ENCODE measurements at regions not wholly inside any gene's neighbourhood (a gene's known extent, or its start where the extent isn't known, plus 50 kb on each side); places are given as distances from the start of the nearest gene placed in this dataset.

DNA sequence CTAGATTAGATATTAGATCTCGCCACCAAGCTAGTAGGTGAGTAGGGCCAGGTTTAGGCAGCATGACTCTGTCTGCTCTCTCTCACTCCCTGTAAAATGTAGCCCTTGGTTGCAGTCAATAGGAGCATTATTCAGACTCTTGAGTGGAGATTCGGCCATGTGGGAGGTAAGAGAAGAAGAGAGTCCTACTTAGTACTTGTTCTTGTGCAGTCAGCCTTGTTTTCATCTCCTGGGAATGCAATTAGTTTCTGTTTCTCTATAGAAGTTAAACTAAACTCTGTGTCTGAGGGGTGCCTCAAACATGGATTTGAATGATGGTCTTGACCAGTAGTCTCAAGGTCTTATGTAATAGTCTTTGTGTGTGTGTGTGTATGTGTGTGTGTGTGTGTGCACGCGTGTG lies 229.5 kb upstream of the DPH6 start:
- FAIRE-seq = no peak
- H3K79me2 ChIP-seq (ENCODE audit: insufficient read depth, low read length) = no peaks in the 10 kb centered on the region
- Mint-ChIP-seq H3K4me3 (ENCODE audit: unreplicated experiment) (no peak overlapping the region), H3K27me3 (ENCODE audit: low read depth, unreplicated experiment) (no peaks in the 10 kb centered on the region), H3K4me1 (ENCODE audit: low read depth, unreplicated experiment) (peaks cover 5% of the 10 kb centered on the region), H3K9me3 (ENCODE audit: unreplicated experiment) (no peaks in the 10 kb centered on the region), H3K27ac (ENCODE audit: unreplicated experiment) (no peak overlapping the region), H3K36me3 (ENCODE audit: low read depth, unreplicated experiment) (peaks cover 2% of the 10 kb centered on the region)
- H3K4me1 ChIP-seq (ENCODE audit: insufficient read depth, low read length) = no peaks in the 10 kb centered on the region
- H4K20me1 ChIP-seq (ENCODE audit: insufficient read depth, low read length) = no peaks in the 10 kb centered on the region
- H3K27me3 ChIP-seq (ENCODE audit: insufficient read depth, low read length) = no peaks in the 10 kb centered on the region
- H3K27ac ChIP-seq (ENCODE audit: low read depth, low read length) = no peak overlapping the region
- no peak overlapping the region for H3K9ac ChIP-seq (ENCODE audit: low read length)
- no peaks in the 10 kb centered on the region for H3K36me3 ChIP-seq (ENCODE audit: insufficient read depth, low read length)
- no peak overlapping the region for H3K4me2 ChIP-seq (ENCODE audit: low read length)
- TF ChIP-seq EZH2 (IDR thresholded peaks at IDR 0.05; ENCODE audit: insufficient read depth, low read length) = no peak
- TF ChIP-seq, protein P1, sequence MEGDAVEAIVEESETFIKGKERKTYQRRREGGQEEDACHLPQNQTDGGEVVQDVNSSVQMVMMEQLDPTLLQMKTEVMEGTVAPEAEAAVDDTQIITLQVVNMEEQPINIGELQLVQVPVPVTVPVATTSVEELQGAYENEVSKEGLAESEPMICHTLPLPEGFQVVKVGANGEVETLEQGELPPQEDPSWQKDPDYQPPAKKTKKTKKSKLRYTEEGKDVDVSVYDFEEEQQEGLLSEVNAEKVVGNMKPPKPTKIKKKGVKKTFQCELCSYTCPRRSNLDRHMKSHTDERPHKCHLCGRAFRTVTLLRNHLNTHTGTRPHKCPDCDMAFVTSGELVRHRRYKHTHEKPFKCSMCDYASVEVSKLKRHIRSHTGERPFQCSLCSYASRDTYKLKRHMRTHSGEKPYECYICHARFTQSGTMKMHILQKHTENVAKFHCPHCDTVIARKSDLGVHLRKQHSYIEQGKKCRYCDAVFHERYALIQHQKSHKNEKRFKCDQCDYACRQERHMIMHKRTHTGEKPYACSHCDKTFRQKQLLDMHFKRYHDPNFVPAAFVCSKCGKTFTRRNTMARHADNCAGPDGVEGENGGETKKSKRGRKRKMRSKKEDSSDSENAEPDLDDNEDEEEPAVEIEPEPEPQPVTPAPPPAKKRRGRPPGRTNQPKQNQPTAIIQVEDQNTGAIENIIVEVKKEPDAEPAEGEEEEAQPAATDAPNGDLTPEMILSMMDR (IDR thresholded peaks at IDR 0.05; ENCODE audit: insufficient read depth, low read depth, low read length) = no peak
- no peak for DNase-seq (ENCODE audit: low read depth)
- H3K9me3 ChIP-seq (ENCODE audit: insufficient read depth, low read depth, low read length) = no peaks in the 10 kb centered on the region
- no peak overlapping the region for H3K4me3 ChIP-seq (ENCODE audit: insufficient read depth, low read depth, low read length)
- no peak overlapping the region for H2AFZ ChIP-seq (ENCODE audit: low read depth, low read length)

DNA sequence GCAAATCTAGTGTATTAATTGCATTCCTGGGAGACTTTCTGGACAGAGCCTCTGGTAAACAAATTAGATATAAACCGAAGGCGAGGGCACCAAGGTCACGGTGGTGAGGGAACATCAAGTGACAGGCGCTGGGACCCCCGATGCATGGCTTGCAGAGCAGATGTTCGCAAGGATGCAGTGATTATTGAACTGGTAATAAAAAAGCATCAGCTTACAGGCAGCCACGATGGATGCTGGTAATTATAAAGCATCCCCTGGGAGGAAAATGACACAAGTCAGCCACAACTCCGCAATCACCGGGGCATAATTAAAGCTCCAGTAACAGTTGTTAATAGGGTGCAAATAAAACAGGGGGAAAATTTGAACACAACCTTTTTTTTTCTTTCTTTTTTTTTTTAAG lies 231.1 kb upstream of the DPH6 start:
- Mint-ChIP-seq H3K36me3 (ENCODE audit: low read depth, unreplicated experiment) (peaks cover 2% of the 10 kb centered on the region), H3K27ac (ENCODE audit: unreplicated experiment) (no peak overlapping the region), H3K27me3 (ENCODE audit: low read depth, unreplicated experiment) (no peaks in the 10 kb centered on the region), H3K4me1 (ENCODE audit: low read depth, unreplicated experiment) (peaks cover 3% of the 10 kb centered on the region), H3K9me3 (ENCODE audit: unreplicated experiment) (no peaks in the 10 kb centered on the region), H3K4me3 (ENCODE audit: unreplicated experiment) (no peak overlapping the region)
- H2AFZ ChIP-seq (ENCODE audit: low read depth, low read length) = no peak overlapping the region
- H3K9ac ChIP-seq (ENCODE audit: low read length) = no peak overlapping the region
- TF ChIP-seq, protein P1 (IDR thresholded peaks at IDR 0.05; ENCODE audit: insufficient read depth, low read depth, low read length) = no peak
- TF ChIP-seq EZH2 (IDR thresholded peaks at IDR 0.05; ENCODE audit: insufficient read depth, low read length) = no peak
- H4K20me1 ChIP-seq (ENCODE audit: insufficient read depth, low read length) = no peaks in the 10 kb centered on the region
- H3K27me3 ChIP-seq (ENCODE audit: insufficient read depth, low read length) = no peaks in the 10 kb centered on the region
- FAIRE-seq (no peak), DNase-seq (ENCODE audit: low read depth) (no peak)
- no peak overlapping the region for H3K27ac ChIP-seq (ENCODE audit: low read depth, low read length)
- no peak overlapping the region for H3K4me2 ChIP-seq (ENCODE audit: low read length)
- H3K9me3 ChIP-seq (ENCODE audit: insufficient read depth, low read depth, low read length) = no peaks in the 10 kb centered on the region
- no peaks in the 10 kb centered on the region for H3K79me2 ChIP-seq (ENCODE audit: insufficient read depth, low read length)
- H3K4me3 ChIP-seq (ENCODE audit: insufficient read depth, low read depth, low read length) = no peak overlapping the region
- no peaks in the 10 kb centered on the region for H3K36me3 ChIP-seq (ENCODE audit: insufficient read depth, low read length)
- H3K4me1 ChIP-seq (ENCODE audit: insufficient read depth, low read length) = no peaks in the 10 kb centered on the region

DNA sequence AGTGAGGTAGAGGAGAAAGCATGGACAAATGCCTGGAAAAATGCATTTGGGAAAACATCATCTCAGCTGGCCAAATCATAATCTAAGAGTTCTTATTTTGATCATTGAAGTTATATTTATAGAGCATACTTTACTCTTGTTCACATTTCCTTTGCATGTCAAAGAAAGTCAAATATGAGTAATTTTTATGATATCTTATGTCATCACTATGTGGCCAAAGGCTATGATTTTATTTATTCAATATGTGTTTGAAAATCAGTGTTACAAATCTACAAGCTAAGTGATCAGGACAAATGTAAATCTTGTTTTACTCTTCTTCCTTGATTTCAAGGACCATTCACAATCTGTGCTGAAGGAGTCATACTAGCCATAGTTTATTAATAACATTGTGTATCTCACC lies 237.2 kb upstream of the DPH6 start:
- H3K4me2 ChIP-seq (ENCODE audit: low read length) = no peak overlapping the region
- no peak for DNase-seq (ENCODE audit: low read depth)

More for the DNA sequence above, 237.2 kb upstream of the DPH6 start:
- H3K9ac ChIP-seq (ENCODE audit: low read length) = no peak overlapping the region
- Mint-ChIP-seq H3K4me1 (ENCODE audit: low read depth, unreplicated experiment) (peaks cover 2% of the 10 kb centered on the region), H3K4me3 (ENCODE audit: unreplicated experiment) (no peak overlapping the region), H3K27me3 (ENCODE audit: low read depth, unreplicated experiment) (no peaks in the 10 kb centered on the region), H3K27ac (ENCODE audit: unreplicated experiment) (no peak overlapping the region), H3K9me3 (ENCODE audit: unreplicated experiment) (no peaks in the 10 kb centered on the region), H3K36me3 (ENCODE audit: low read depth, unreplicated experiment) (no peaks in the 10 kb centered on the region)
- no peaks in the 10 kb centered on the region for H3K79me2 ChIP-seq (ENCODE audit: insufficient read depth, low read length)
- H4K20me1 ChIP-seq (ENCODE audit: insufficient read depth, low read length) = no peaks in the 10 kb centered on the region
- H3K27ac ChIP-seq (ENCODE audit: low read depth, low read length) = no peak overlapping the region
- H3K4me3 ChIP-seq (ENCODE audit: insufficient read depth, low read depth, low read length) = no peak overlapping the region
- no peak for TF ChIP-seq EZH2 (IDR thresholded peaks at IDR 0.05; ENCODE audit: insufficient read depth, low read length)
- no peaks in the 10 kb centered on the region for H3K27me3 ChIP-seq (ENCODE audit: insufficient read depth, low read length)
- no peaks in the 10 kb centered on the region for H3K4me1 ChIP-seq (ENCODE audit: insufficient read depth, low read length)
- no peaks in the 10 kb centered on the region for H3K9me3 ChIP-seq (ENCODE audit: insufficient read depth, low read depth, low read length)
- no peak overlapping the region for H2AFZ ChIP-seq (ENCODE audit: low read depth, low read length)
- no peak for FAIRE-seq
- H3K36me3 ChIP-seq (ENCODE audit: insufficient read depth, low read length) = no peaks in the 10 kb centered on the region

All from astrocyte (in vitro differentiated cells and primary cell).